Astrocyte (in vitro differentiated cells and primary cell): ENCODE measurements at regions not wholly inside any gene's neighbourhood (a gene's known extent, or its start where the extent isn't known, plus 50 kb on each side); places are given as distances from the start of the nearest gene placed in this dataset.

Source experiments
- DNase-seq: peaks from one replicate; pipeline ENCODE4 v3.0.0-alpha.2; 2010; ENCODE audit warnings: low read depth
- FAIRE-seq: peaks from 2 replicates; lab custom pipeline; 2011; peaks lifted over from hg19 to GRCh38; lab: Jason Lieb, UNC
- H2AFZ ChIP-seq: 2 replicates; pipeline ENCODE4 v1.6.0; 2012; ENCODE audit warnings: low read depth, low read length, inconsistent platforms
- H3K27ac ChIP-seq: 2 replicates; pipeline ENCODE4 v1.5.1; 2011; ENCODE audit warnings: low read depth, low read length, inconsistent platforms
- H3K27me3 ChIP-seq: 2 replicates; pipeline ENCODE4 v1.6.0; 2011; ENCODE audit warnings: low read length, inconsistent platforms; ENCODE audit not compliant: insufficient read depth
- H3K36me3 ChIP-seq: 2 replicates; pipeline ENCODE4 v1.5.1; 2011; ENCODE audit warnings: low read length, inconsistent platforms; ENCODE audit not compliant: insufficient read depth
- H3K4me1 ChIP-seq: 2 replicates; pipeline ENCODE4 v1.5.1; 2011; ENCODE audit warnings: low read length, inconsistent platforms; ENCODE audit not compliant: insufficient read depth
- H3K4me2 ChIP-seq: 2 replicates; pipeline ENCODE4 v1.6.0; 2012; ENCODE audit warnings: low read length, inconsistent platforms
- H3K4me3 ChIP-seq: 2 replicates; pipeline ENCODE4 v1.5.1; 2011; ENCODE audit warnings: low read depth, mild to moderate bottlenecking, low read length, inconsistent platforms; ENCODE audit not compliant: insufficient read depth
- H3K79me2 ChIP-seq: 2 replicates; pipeline ENCODE4 v1.6.0; 2012; ENCODE audit warnings: mild to moderate bottlenecking, low read length, inconsistent platforms; ENCODE audit not compliant: insufficient read depth
- H3K9ac ChIP-seq: 2 replicates; pipeline ENCODE4 v1.6.0; 2012; ENCODE audit warnings: mild to moderate bottlenecking, low read length, inconsistent platforms
- H3K9me3 ChIP-seq: 2 replicates; pipeline ENCODE4 v1.5.1; 2012; ENCODE audit warnings: low read depth, mild to moderate bottlenecking, low read length, inconsistent platforms; ENCODE audit not compliant: insufficient read depth
- H4K20me1 ChIP-seq: 2 replicates; pipeline ENCODE4 v1.6.0; 2012; ENCODE audit warnings: low read length, inconsistent platforms; ENCODE audit not compliant: insufficient read depth
- H3K27ac Mint-ChIP-seq: one replicate; pipeline ENCODE4 v1.8.0; 2021; ENCODE audit warnings: mild to moderate bottlenecking, mixed read lengths; ENCODE audit not compliant: unreplicated experiment
- H3K27me3 Mint-ChIP-seq: one replicate; pipeline ENCODE4 v1.8.0; 2021; ENCODE audit warnings: low read depth, mixed read lengths; ENCODE audit not compliant: unreplicated experiment
- H3K36me3 Mint-ChIP-seq: one replicate; pipeline ENCODE4 v1.8.0; 2021; ENCODE audit warnings: low read depth, mixed read lengths; ENCODE audit not compliant: unreplicated experiment
- H3K4me1 Mint-ChIP-seq: one replicate; pipeline ENCODE4 v1.8.0; 2021; ENCODE audit warnings: low read depth, mixed read lengths; ENCODE audit not compliant: unreplicated experiment
- H3K4me3 Mint-ChIP-seq: one replicate; pipeline ENCODE4 v1.8.0; 2021; ENCODE audit warnings: mild to moderate bottlenecking, moderate library complexity, mixed read lengths; ENCODE audit not compliant: unreplicated experiment
- H3K9me3 Mint-ChIP-seq: one replicate; pipeline ENCODE4 v1.8.0; 2021; ENCODE audit warnings: mild to moderate bottlenecking, mixed read lengths; ENCODE audit not compliant: unreplicated experiment
- CTCF ChIP-seq: IDR thresholded peaks from 2 replicates; pipeline ENCODE4 v1.5.1; 2011; ENCODE audit warnings: low read depth, mild to moderate bottlenecking, inconsistent platforms, low read length, moderate library complexity; ENCODE audit not compliant: insufficient read depth
- EZH2 ChIP-seq: IDR thresholded peaks from 2 replicates; pipeline ENCODE4 v1.6.1; 2012; ENCODE audit warnings: mild to moderate bottlenecking, low read length, inconsistent platforms; ENCODE audit not compliant: insufficient read depth

GRCh38 chr1:71270394-71270915, 189.6 kb upstream of the ZRANB2 start:
- Histone ChIP-seq H2AFZ (no peak overlapping the region), H3K27ac (no peak overlapping the region), H3K79me2 (no peaks in the 10 kb centered on the region), H3K4me3 (no peak overlapping the region), H3K27me3 (no peaks in the 10 kb centered on the region), H3K4me2 (no peak overlapping the region), H3K4me1 (no peaks in the 10 kb centered on the region), H3K9ac (no peak overlapping the region), H3K36me3 (no peaks in the 10 kb centered on the region), H3K9me3 (no peaks in the 10 kb centered on the region), H4K20me1 (no peaks in the 10 kb centered on the region)
- Mint-ChIP-seq H3K9me3 (peaks cover 2% of the 10 kb centered on the region), H3K27ac (no peak overlapping the region), H3K4me1 (no peaks in the 10 kb centered on the region), H3K36me3 (no peaks in the 10 kb centered on the region), H3K4me3 (no peak overlapping the region), H3K27me3 (no peaks in the 10 kb centered on the region)
- TF ChIP-seq CTCF (no peak), EZH2 (no peak)
- no peak for FAIRE-seq
- no peak for DNase-seq

GRCh38 chr1:71269818-71270217, 189.0 kb upstream of the ZRANB2 start:
- FAIRE-seq (no peak), DNase-seq (no peak)
- Mint-ChIP-seq H3K27ac (no peak overlapping the region), H3K4me1 (no peaks in the 10 kb centered on the region), H3K9me3 (peaks cover 2% of the 10 kb centered on the region), H3K27me3 (no peaks in the 10 kb centered on the region), H3K36me3 (no peaks in the 10 kb centered on the region), H3K4me3 (no peak overlapping the region)
- no peaks in the 10 kb centered on the region for H3K36me3 ChIP-seq
- H3K27ac ChIP-seq: no peak overlapping the region
- no peaks in the 10 kb centered on the region for H4K20me1 ChIP-seq
- H3K9me3 ChIP-seq: no peaks in the 10 kb centered on the region
- H3K4me2 ChIP-seq: no peak overlapping the region
- H3K79me2 ChIP-seq: no peaks in the 10 kb centered on the region
- H3K4me3 ChIP-seq: no peak overlapping the region
- no peak overlapping the region for H3K9ac ChIP-seq
- TF ChIP-seq CTCF (no peak), EZH2 (no peak)
- H3K27me3 ChIP-seq: no peaks in the 10 kb centered on the region
- no peaks in the 10 kb centered on the region for H3K4me1 ChIP-seq
- no peak overlapping the region for H2AFZ ChIP-seq

- H3K9ac ChIP-seq: no peak overlapping the region
- no peak overlapping the region for H3K4me2 ChIP-seq
- FAIRE-seq (no peak), DNase-seq (no peak)
- H2AFZ ChIP-seq: no peak overlapping the region
- TF ChIP-seq EZH2 (no peak), CTCF (no peak)
- Mint-ChIP-seq H3K4me3 (no peak overlapping the region), H3K27me3 (no peaks in the 10 kb centered on the region), H3K36me3 (no peaks in the 10 kb centered on the region), H3K27ac (no peak overlapping the region), H3K9me3 (peaks cover 2% of the 10 kb centered on the region), H3K4me1 (no peaks in the 10 kb centered on the region)
- no peaks in the 10 kb centered on the region for H3K79me2 ChIP-seq
- no peaks in the 10 kb centered on the region for H3K4me1 ChIP-seq
- H3K27me3 ChIP-seq: no peaks in the 10 kb centered on the region
- no peaks in the 10 kb centered on the region for H3K36me3 ChIP-seq
- no peaks in the 10 kb centered on the region for H3K9me3 ChIP-seq
- no peak overlapping the region for H3K4me3 ChIP-seq
- no peaks in the 10 kb centered on the region for H4K20me1 ChIP-seq
- no peak overlapping the region for H3K27ac ChIP-seq
Measured at GRCh38 chr1:71269179-71269578, 188.3 kb upstream of the ZRANB2 start.
